Naive thymus-derived CD4-positive, alpha-beta T cell (primary cell): ENCODE measurements at regions not wholly inside any gene's neighbourhood (a gene's known extent, or its start where the extent isn't known, plus 50 kb on each side); places are given as distances from the start of the nearest gene placed in this dataset.

ENCODE experiments used
- ATAC-seq: fragments of 150-1000 bp; cut with Tn5 transposase; 2 replicates; pipeline ENCODE4 v1.10.0; 2021; ENCODE audit warnings: mild to moderate bottlenecking, moderate library complexity
- CTCF ChIA-PET: fragments of 350-600 bp; sonication (Branson Sonifier 250); formaldehyde crosslinking; loops from one replicate; lab custom pipeline; 2021; ENCODE audit warnings: antibody characterized with exemption; lab: Charles Lee
- POLR2A ChIA-PET: fragments of 350-600 bp; sonication (Branson Sonifier 250); formaldehyde crosslinking; loops from one replicate; lab custom pipeline; 2021; ENCODE audit warnings: antibody characterized with exemption, inconsistent platforms; lab: Charles Lee
- DNase-seq, 9 donors: peaks; one replicate each; pipeline versions ENCODE4 v3.0.0 to v3.0.0-alpha.2; 2020 to 2022; ENCODE audit warnings: mixed read lengths in 1 of 9
- H3K27ac ChIP-seq: one replicate; pipeline ENCODE4 v1.7.0; 2013; ENCODE audit warnings: mild to moderate bottlenecking, low read depth, low read length, moderate library complexity
- H3K27me3 ChIP-seq, 2 donors: one replicate each; pipeline ENCODE4 v1.7.0; 2013; ENCODE audit warnings: low read length in 2 of 2, mild to moderate bottlenecking in 2 of 2, moderate library complexity in 2 of 2; ENCODE audit not compliant: control insufficient read depth in 2 of 2, insufficient read depth in 2 of 2
- H3K36me3 ChIP-seq, 3 experiments: 1 replicate in 2 of 3; 2 replicates in 1 of 3; pipeline ENCODE4 v1.7.0; 2013; ENCODE audit warnings: low read length in 3 of 3, mild to moderate bottlenecking in 3 of 3, moderate library complexity in 1 of 3; ENCODE audit not compliant: insufficient read depth in 3 of 3, control insufficient read depth in 2 of 3
- H3K4me1 ChIP-seq, 2 donors: one replicate each; pipeline ENCODE4 v1.7.0; 2013; ENCODE audit warnings: low read length in 2 of 2, mild to moderate bottlenecking in 2 of 2, moderate library complexity in 1 of 2; ENCODE audit not compliant: control insufficient read depth in 2 of 2, insufficient read depth in 2 of 2
- H3K4me3 ChIP-seq: 2 replicates; pipeline ENCODE4 v1.7.0; 2013; ENCODE audit warnings: mild to moderate bottlenecking, low read length
- H3K9me3 ChIP-seq, 3 experiments: 1 replicate in 2 of 3; 2 replicates in 1 of 3; pipeline ENCODE4 v1.7.0; 2013; ENCODE audit warnings: low read length in 3 of 3; ENCODE audit not compliant: control insufficient read depth in 2 of 3
- H3K27ac Mint-ChIP-seq, 9 donors: one replicate each; pipeline ENCODE4 v1.8.0; 2020 to 2022; ENCODE audit warnings: mixed read lengths in 9 of 9, mild to moderate bottlenecking in 8 of 9, moderate library complexity in 5 of 9, inconsistent platforms in 2 of 9
- H3K27me3 Mint-ChIP-seq, 5 donors: one replicate each; pipeline ENCODE4 v1.8.0; 2021 to 2022; ENCODE audit warnings: mixed read lengths in 5 of 5, mild to moderate bottlenecking in 1 of 5
- H3K36me3 Mint-ChIP-seq, 5 donors: one replicate each; pipeline ENCODE4 v1.8.0; 2020 to 2022; ENCODE audit warnings: mixed read lengths in 5 of 5, mild to moderate bottlenecking in 3 of 5, inconsistent platforms in 1 of 5
- H3K4me1 Mint-ChIP-seq, 7 donors: one replicate each; pipeline ENCODE4 v1.8.0; 2020 to 2022; ENCODE audit warnings: mixed read lengths in 7 of 7, mild to moderate bottlenecking in 3 of 7, inconsistent platforms in 1 of 7
- H3K4me3 Mint-ChIP-seq, 10 donors: one replicate each; pipeline ENCODE4 v1.8.0; 2020 to 2022; ENCODE audit warnings: mild to moderate bottlenecking in 10 of 10, mixed read lengths in 10 of 10, moderate library complexity in 6 of 10, inconsistent platforms in 2 of 10
- H3K9me3 Mint-ChIP-seq, 11 donors: one replicate each; pipeline ENCODE4 v1.8.0; 2020 to 2022; ENCODE audit warnings: mixed read lengths in 11 of 11, mild to moderate bottlenecking in 4 of 11, inconsistent platforms in 1 of 11, moderate library complexity in 1 of 11
- intact Hi-C, 2 donors: fragments of 100-400 bp; cut with micrococcal nuclease; formaldehyde crosslinking; loops; one replicate each; pipeline ENCODE4 v1.15.1; 2023

DNA sequence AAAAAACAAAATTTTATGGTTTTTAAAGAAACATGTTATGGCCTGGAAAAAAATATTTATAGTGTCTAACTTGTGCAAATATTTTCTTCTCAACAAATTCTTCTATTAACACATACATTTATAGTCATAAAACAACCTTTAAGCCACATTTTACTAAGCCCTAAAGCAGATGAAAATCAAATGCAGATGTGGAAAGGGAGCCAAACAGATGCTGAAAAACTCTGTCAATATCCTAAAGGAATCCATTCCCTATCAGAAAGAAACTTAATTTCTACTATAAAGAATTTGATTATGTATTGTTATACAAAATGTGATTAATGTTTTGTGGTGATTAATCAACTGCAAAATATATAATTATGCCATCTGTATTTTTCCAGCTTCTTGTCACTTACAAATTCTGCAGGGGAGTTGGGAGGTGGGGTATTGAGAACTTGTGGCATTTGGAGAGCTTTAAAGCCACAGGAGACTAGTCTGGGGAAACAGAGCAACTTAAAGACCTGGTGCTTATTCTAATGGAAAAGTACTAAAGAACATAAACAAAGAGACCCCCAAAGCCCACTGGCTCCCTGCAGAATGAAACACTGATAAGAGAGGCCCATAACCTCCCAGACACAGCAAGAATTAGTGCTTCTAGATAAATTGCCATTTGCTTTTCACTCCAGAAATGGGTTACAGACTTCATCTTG, 1721.0 kb upstream of the PIK3C3 start:
- CTCF ChIA-PET: no interaction called here

DNA sequence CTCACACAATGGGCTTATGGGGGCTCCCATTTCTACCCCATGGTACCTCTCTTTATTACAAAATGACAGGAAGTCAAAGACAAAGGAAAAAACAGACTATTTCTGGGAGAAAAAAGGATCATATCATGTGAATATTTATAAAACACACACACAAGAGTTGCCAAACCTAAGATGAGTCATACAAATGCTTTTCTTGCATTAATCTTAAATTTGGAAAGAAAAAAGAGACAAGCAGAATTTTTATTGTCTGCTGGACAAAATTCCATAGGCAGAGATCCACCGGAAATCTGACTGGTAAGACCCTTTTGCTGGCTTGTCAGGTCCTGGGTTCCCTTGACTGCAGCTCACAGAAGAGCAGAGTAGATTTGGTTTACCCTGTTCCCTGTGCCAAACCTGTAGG, 1732.3 kb upstream of the PIK3C3 start:
- ChIA-PET CTCF (no interaction called here), POLR2A (no interaction called here)
- intact Hi-C loops: no loop called here
- Histone ChIP-seq H3K4me3 (no peak overlapping the region), H3K27me3 (no peaks in the 10 kb centered on the region), H3K9me3 (no peaks in the 10 kb centered on the region), H3K4me1 (no peaks in the 10 kb centered on the region), H3K36me3 (no peaks in the 10 kb centered on the region), H3K27ac (no peak overlapping the region)
- Mint-ChIP-seq H3K36me3 (no peaks in the 10 kb centered on the region), H3K4me3 (no peak overlapping the region), H3K27me3 (no peaks in the 10 kb centered on the region), H3K9me3 (peaks cover 0 to 35% (median 4%) of the 10 kb centered on the region in 11 donors), H3K4me1 (no peaks in the 10 kb centered on the region), H3K27ac (no peak overlapping the region)
- DNase-seq: no peak
- no peak for ATAC-seq

More for the DNA sequence above, 1721.0 kb upstream of the PIK3C3 start:
- H3K4me3 ChIP-seq: no peak overlapping the region
- Mint-ChIP-seq H3K36me3 (no peaks in the 10 kb centered on the region), H3K4me1 (no peaks in the 10 kb centered on the region), H3K4me3 (no peak overlapping the region), H3K9me3 (peaks cover 0 to 17% (median 5%) of the 10 kb centered on the region in 11 donors), H3K27ac (no peak overlapping the region), H3K27me3 (no peaks in the 10 kb centered on the region)
- H3K27me3 ChIP-seq: no peaks in the 10 kb centered on the region
- DNase-seq (no peak), ATAC-seq (no peak)
- H3K36me3 ChIP-seq: no peaks in the 10 kb centered on the region
- H3K27ac ChIP-seq: no peak overlapping the region
- POLR2A ChIA-PET: no interaction called here
- no peaks in the 10 kb centered on the region for H3K9me3 ChIP-seq
- H3K4me1 ChIP-seq: no peaks in the 10 kb centered on the region
- intact Hi-C loops: no loop called here

DNA sequence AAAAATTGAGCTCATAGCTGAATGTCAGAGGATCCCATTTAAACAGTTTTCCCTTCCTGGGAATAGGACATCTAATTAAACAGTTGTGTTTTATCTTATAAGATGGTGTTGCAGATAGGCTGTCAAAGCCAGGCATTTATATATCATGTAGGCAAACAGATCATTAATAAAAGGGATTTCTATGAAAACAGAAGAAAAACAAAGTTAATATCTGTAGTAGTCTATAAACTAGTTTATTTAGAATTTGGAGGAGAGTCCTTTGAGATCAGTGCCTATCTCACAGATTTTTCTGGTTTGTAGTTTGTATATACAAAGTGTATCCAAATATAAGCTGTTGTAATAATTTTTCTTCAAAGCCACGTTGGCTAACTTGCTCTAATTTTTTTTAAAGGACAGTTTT, 1738.2 kb upstream of the PIK3C3 start:
- H3K27ac ChIP-seq: no peak overlapping the region
- H3K27ac Mint-ChIP-seq: no peak overlapping the region
- ChIA-PET POLR2A (no interaction called here), CTCF (no interaction called here)
- no peaks in the 10 kb centered on the region for H3K36me3 ChIP-seq
- no peak overlapping the region for H3K4me3 ChIP-seq
- no peaks in the 10 kb centered on the region for H3K4me1 Mint-ChIP-seq
- no peaks in the 10 kb centered on the region for H3K4me1 ChIP-seq
- intact Hi-C loops: no loop called here
- H3K4me3 Mint-ChIP-seq: no peak overlapping the region
- ATAC-seq (no peak), DNase-seq (no peak)
- H3K27me3 ChIP-seq: no peaks in the 10 kb centered on the region
- peaks cover 0 to 4% (median 0%) of the 10 kb centered on the region in 3 experiments for H3K9me3 ChIP-seq
- H3K27me3 Mint-ChIP-seq: no peaks in the 10 kb centered on the region
- no peaks in the 10 kb centered on the region for H3K36me3 Mint-ChIP-seq
- peaks cover 0 to 21% (median 4%) of the 10 kb centered on the region in 11 donors for H3K9me3 Mint-ChIP-seq

DNA sequence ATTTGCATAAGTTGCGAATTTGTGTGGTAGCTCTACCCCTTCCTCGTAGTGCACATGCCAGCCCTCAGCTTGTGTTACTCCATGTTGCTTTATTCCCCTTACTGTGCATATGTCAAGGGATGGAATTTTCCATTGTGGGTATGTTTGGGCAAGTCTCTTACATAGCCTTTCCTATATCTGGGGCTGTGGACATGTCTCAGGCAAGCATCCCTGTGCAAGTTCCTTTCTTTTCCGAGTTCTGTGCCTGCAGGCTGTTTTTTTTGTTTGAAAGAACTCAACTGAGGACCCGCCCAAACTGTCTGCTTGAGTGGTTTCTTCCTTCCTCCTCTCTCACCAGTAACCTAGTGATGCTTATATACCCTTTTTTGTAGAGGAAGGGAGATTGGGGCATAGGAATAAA, 1739.1 kb upstream of the PIK3C3 start:
- ChIA-PET CTCF (no interaction called here), POLR2A (no interaction called here)
- Histone ChIP-seq H3K36me3 (no peaks in the 10 kb centered on the region), H3K4me3 (no peak overlapping the region), H3K27ac (no peak overlapping the region), H3K4me1 (no peaks in the 10 kb centered on the region), H3K27me3 (no peaks in the 10 kb centered on the region), H3K9me3 (peaks cover 0 to 4% (median 0%) of the 10 kb centered on the region in 3 experiments)
- Mint-ChIP-seq H3K36me3 (peaks cover 0 to 4% (median 0%) of the 10 kb centered on the region in 5 donors), H3K4me1 (no peaks in the 10 kb centered on the region), H3K4me3 (no peak overlapping the region), H3K9me3 (peaks cover 0 to 17% (median 4%) of the 10 kb centered on the region in 11 donors), H3K27me3 (no peaks in the 10 kb centered on the region), H3K27ac (no peak overlapping the region)
- intact Hi-C loops: no loop called here
- DNase-seq: no peak
- no peak for ATAC-seq

DNA sequence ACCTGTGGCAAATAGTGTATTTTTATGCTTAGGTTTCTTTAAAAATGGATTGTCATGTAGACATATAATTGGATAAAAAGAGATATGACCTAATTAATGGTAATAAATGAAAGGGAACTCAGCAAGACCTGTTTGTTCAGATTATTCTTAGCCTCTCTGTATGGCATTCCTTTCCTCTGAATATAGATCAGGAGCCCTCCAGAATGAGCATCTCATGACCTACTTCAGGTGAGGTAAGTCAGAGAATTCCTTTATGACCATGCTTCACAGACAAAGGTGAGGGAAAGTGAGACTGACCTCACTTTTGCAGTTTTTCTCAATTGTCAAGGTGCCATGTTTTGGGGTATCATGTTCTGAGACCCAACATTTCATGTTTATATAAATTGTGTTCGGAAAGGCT, 1744.3 kb upstream of the PIK3C3 start:
- POLR2A ChIA-PET: no interaction called here
- intact Hi-C loops: no loop called here
- Mint-ChIP-seq H3K4me3 (no peak overlapping the region), H3K36me3 (peaks cover 0 to 4% (median 0%) of the 10 kb centered on the region in 5 donors), H3K9me3 (peaks cover 0 to 24% (median 7%) of the 10 kb centered on the region in 11 donors), H3K4me1 (no peaks in the 10 kb centered on the region), H3K27ac (no peak overlapping the region), H3K27me3 (no peaks in the 10 kb centered on the region)
- ATAC-seq: no peak
- Histone ChIP-seq H3K4me1 (no peaks in the 10 kb centered on the region), H3K27ac (no peak overlapping the region), H3K9me3 (no peaks in the 10 kb centered on the region), H3K27me3 (no peaks in the 10 kb centered on the region), H3K4me3 (no peak overlapping the region), H3K36me3 (no peaks in the 10 kb centered on the region)
- CTCF ChIA-PET: no interaction called here
- DNase-seq: no peak

DNA sequence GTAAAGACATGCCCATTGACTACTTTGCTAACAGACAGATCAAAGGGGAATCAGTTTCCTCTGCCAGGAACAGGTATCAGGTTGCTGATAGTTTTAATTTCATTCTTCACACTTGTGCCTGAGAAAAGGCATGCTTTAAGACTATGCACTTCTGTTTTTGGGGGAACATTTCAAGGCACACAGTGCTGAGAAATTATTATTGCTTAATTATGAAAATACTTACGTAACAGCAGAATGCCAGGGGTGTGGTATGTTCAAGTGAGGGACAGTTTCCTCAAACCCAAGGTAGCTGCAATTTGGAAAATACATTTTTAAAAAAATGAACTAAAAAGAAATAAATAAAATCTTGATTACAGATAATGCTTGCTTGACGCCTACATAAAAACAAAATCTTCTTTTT, 1746.1 kb upstream of the PIK3C3 start:
- POLR2A ChIA-PET: no interaction called here

DNA sequence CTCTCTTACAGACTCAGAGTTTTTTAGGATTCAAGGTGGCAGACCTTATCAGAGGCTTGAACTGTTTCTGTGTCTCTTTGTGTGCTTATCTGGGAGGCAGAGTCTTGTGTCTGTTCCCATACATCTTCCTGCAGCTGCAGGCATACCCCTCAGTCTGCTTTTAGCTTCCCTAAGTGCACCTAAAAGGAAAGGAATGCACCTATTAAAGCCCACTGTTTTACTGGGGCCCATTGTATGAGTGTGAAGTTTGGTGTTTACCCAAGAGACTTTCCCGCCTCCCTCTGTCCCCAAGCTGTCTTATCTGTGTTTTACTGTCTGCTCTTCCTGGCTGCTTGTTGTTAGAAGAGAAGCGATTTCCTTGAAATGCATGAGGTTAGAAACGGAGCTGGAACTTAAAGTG, 1757.3 kb upstream of the PIK3C3 start:
- Mint-ChIP-seq H3K27ac (no peak overlapping the region), H3K27me3 (no peaks in the 10 kb centered on the region), H3K4me3 (no peak overlapping the region), H3K9me3 (peaks cover 0 to 22% (median 9%) of the 10 kb centered on the region in 11 donors), H3K36me3 (no peaks in the 10 kb centered on the region), H3K4me1 (no peaks in the 10 kb centered on the region)
- Histone ChIP-seq H3K36me3 (no peaks in the 10 kb centered on the region), H3K9me3 (no peaks in the 10 kb centered on the region), H3K27me3 (no peaks in the 10 kb centered on the region), H3K4me3 (no peak overlapping the region), H3K4me1 (no peaks in the 10 kb centered on the region), H3K27ac (no peak overlapping the region)
- POLR2A ChIA-PET: no interaction called here
- intact Hi-C loops: no loop called here
- DNase-seq: no peak
- CTCF ChIA-PET: no interaction called here
- ATAC-seq: no peak

More for the DNA sequence above, 1746.1 kb upstream of the PIK3C3 start:
- DNase-seq (no peak), ATAC-seq (no peak)
- Mint-ChIP-seq H3K27ac (no peak overlapping the region), H3K9me3 (peaks cover 1 to 24% (median 8%) of the 10 kb centered on the region in 11 donors), H3K4me1 (no peaks in the 10 kb centered on the region), H3K27me3 (no peaks in the 10 kb centered on the region), H3K4me3 (no peak overlapping the region), H3K36me3 (peaks cover 0 to 4% (median 0%) of the 10 kb centered on the region in 5 donors)
- Histone ChIP-seq H3K27ac (no peak overlapping the region), H3K27me3 (no peaks in the 10 kb centered on the region), H3K9me3 (no peaks in the 10 kb centered on the region), H3K4me3 (no peak overlapping the region), H3K4me1 (no peaks in the 10 kb centered on the region), H3K36me3 (no peaks in the 10 kb centered on the region)
- intact Hi-C loops: no loop called here
- CTCF ChIA-PET: no interaction called here
